CD4-positive, CD25-positive, alpha-beta regulatory T cell (primary cell): ENCODE measurements at regions not wholly inside any gene's neighbourhood (a gene's known extent, or its start where the extent isn't known, plus 50 kb on each side); places are given as distances from the start of the nearest gene placed in this dataset.
"Not testable (repeated sequence)": the region's sequence is repeated elsewhere in the genome, so short reads cannot be mapped to it uniquely, and the experiment has no call there.

Experiments used
- ATAC-seq, 2 donors: fragments of 150-1000 bp; cut with Tn5 transposase; one replicate each; pipeline ENCODE4 v1.10.0; 2021; ENCODE audit warnings: low read depth in 2 of 2, moderate number of reproducible peaks in 2 of 2, moderate library complexity in 1 of 2
- DNase-seq, 3 donors: peaks; one replicate each; pipeline versions ENCODE4 v3.0.0 to v3.0.0-alpha.2; 2012 to 2022; ENCODE audit warnings: mixed read lengths in 1 of 3
- H3K27ac ChIP-seq: one replicate; pipeline ENCODE4 v1.7.0; 2013; ENCODE audit warnings: mild to moderate bottlenecking, low read length; ENCODE audit not compliant: insufficient read depth, poor library complexity, severe bottlenecking
- H3K27me3 ChIP-seq: one replicate; pipeline ENCODE4 v1.7.0; 2013; ENCODE audit warnings: low read length; ENCODE audit not compliant: control insufficient read depth, insufficient read depth
- H3K36me3 ChIP-seq: one replicate; pipeline ENCODE4 v1.7.0; 2013; ENCODE audit warnings: mild to moderate bottlenecking, low read length, moderate library complexity; ENCODE audit not compliant: control insufficient read depth, insufficient read depth
- H3K4me1 ChIP-seq: 2 replicates; pipeline ENCODE4 v1.7.0; 2013; ENCODE audit warnings: mild to moderate bottlenecking, low read length; ENCODE audit not compliant: insufficient read depth, control insufficient read depth, poor library complexity, severe bottlenecking
- H3K4me3 ChIP-seq: one replicate; pipeline ENCODE4 v1.7.0; 2013; ENCODE audit warnings: low read depth, mild to moderate bottlenecking, low read length, moderate library complexity
- H3K9me3 ChIP-seq, 2 experiments: 1 replicate in 1 of 2; 2 replicates in 1 of 2; pipeline ENCODE4 v1.7.0; 2013; ENCODE audit warnings: low read length in 2 of 2, mild to moderate bottlenecking in 1 of 2, moderate library complexity in 1 of 2; ENCODE audit not compliant: control insufficient read depth in 2 of 2
- H3K27ac Mint-ChIP-seq, 3 donors: one replicate each; pipeline ENCODE4 v1.8.0; 2020 to 2022; ENCODE audit warnings: mild to moderate bottlenecking in 3 of 3, mixed read lengths in 3 of 3, moderate library complexity in 2 of 3
- H3K27me3 Mint-ChIP-seq: one replicate; pipeline ENCODE4 v1.8.0; 2022; ENCODE audit warnings: mild to moderate bottlenecking, mixed read lengths
- H3K36me3 Mint-ChIP-seq: one replicate; pipeline ENCODE4 v1.8.0; 2020; ENCODE audit warnings: mixed read lengths
- H3K4me1 Mint-ChIP-seq, 4 donors: one replicate each; pipeline ENCODE4 v1.8.0; 2020 to 2022; ENCODE audit warnings: mixed read lengths in 4 of 4, mild to moderate bottlenecking in 1 of 4
- H3K4me3 Mint-ChIP-seq, 4 donors: one replicate each; pipeline ENCODE4 v1.8.0; 2020 to 2022; ENCODE audit warnings: mild to moderate bottlenecking in 4 of 4, mixed read lengths in 4 of 4, moderate library complexity in 3 of 4
- H3K9me3 Mint-ChIP-seq, 7 donors: one replicate each; pipeline ENCODE4 v1.8.0; 2020 to 2022; ENCODE audit warnings: mixed read lengths in 7 of 7, mild to moderate bottlenecking in 3 of 7, moderate library complexity in 2 of 7

DNA sequence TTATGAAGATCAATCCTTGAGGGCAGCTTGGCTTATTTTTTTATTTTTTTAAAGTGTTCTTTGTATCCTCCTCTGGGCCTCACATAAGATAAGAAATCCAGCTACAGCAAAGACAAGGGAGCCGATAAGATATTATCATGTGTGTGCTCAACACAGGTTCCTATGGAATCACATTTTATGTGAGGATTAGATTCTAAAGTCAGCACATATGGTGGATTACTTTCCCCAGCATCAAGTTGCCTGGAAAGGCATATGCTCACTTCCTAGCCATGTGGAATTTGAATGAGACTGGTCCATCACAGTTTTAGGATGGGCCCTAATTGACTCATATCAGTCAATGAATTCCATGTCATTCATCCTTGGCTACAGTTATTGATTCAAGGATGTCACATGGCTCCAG lies 456.9 kb upstream of the LRRC7 start:
- DNase-seq, result no peak
- H3K27me3 Mint-ChIP-seq, result no peaks in the 10 kb centered on the region
- H3K4me1 Mint-ChIP-seq, result peaks cover 0 to 4% (median 0%) of the 10 kb centered on the region in 4 donors
- no peak overlapping the region for H3K4me3 Mint-ChIP-seq
- Histone ChIP-seq H3K4me1 (no peaks in the 10 kb centered on the region), H3K9me3 (peaks cover 0 to 2% of the 10 kb centered on the region in 2 experiments), H3K4me3 (no peak overlapping the region), H3K27ac (no peak overlapping the region), H3K36me3 (no peaks in the 10 kb centered on the region), H3K27me3 (no peaks in the 10 kb centered on the region)
- no peaks in the 10 kb centered on the region for H3K36me3 Mint-ChIP-seq
- ATAC-seq, result no peak
- H3K9me3 Mint-ChIP-seq, result peaks cover 0 to 9% (median 3%) of the 10 kb centered on the region in 7 donors
- H3K27ac Mint-ChIP-seq, result no peak overlapping the region

DNA sequence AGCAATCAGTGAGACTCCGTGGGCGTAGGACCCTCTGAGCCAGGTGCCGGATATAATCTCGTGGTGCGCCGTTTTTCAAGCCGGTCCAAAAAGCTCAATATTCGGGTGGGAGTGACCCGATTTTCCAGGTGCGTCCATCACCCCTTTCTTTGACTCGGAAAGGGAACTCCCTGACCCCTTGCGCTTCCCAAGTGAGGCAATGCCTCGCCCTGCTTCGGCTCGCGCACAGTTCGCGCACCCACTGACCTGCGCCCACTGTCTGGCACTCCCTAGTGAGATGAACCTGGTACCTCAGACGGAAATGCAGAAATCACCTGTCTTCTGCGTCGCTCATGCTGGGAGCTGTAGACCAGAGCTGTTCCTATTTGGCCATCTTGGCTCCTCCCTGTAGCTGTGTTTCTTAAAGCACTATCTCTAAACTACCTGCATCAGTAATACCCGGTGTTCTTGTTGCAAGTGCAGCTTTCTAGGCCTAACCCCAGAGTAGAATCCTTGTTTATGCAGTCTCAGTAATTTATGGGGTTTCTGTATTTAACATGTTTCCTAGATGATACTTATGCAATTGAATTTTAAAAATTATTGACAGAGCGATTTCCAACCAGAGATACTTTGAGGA lies 447.5 kb upstream of the LRRC7 start:
- not testable (repeated sequence) for H3K36me3 Mint-ChIP-seq, H3K36me3 ChIP-seq, H3K4me1 Mint-ChIP-seq, H3K4me3 Mint-ChIP-seq, DNase-seq, H3K27ac ChIP-seq, ATAC-seq, H3K4me3 ChIP-seq, H3K4me1 ChIP-seq, H3K27me3 ChIP-seq, H3K27me3 Mint-ChIP-seq, H3K27ac Mint-ChIP-seq
- H3K9me3 Mint-ChIP-seq, result peaks cover 0 to 14% (median 4%) of the 10 kb centered on the region in 7 donors
- peaks cover 0 to 12% of the 10 kb centered on the region in 2 experiments for H3K9me3 ChIP-seq

GRCh38 chr1:69120817-69121216 lies 446.9 kb upstream of the LRRC7 start:
- H3K27me3 Mint-ChIP-seq, result no peaks in the 10 kb centered on the region
- H3K9me3 ChIP-seq, result peaks cover 0 to 12% of the 10 kb centered on the region in 2 experiments
- H3K36me3 ChIP-seq, result no peaks in the 10 kb centered on the region
- H3K27ac ChIP-seq, result no peak overlapping the region
- no peaks in the 10 kb centered on the region for H3K4me1 Mint-ChIP-seq
- no peak for DNase-seq
- no peak overlapping the region for H3K4me3 ChIP-seq
- H3K27ac Mint-ChIP-seq, result no peak overlapping the region
- no peak overlapping the region for H3K4me3 Mint-ChIP-seq
- peaks cover 0 to 17% (median 5%) of the 10 kb centered on the region in 7 donors for H3K9me3 Mint-ChIP-seq
- no peak for ATAC-seq
- no peaks in the 10 kb centered on the region for H3K27me3 ChIP-seq
- no peaks in the 10 kb centered on the region for H3K36me3 Mint-ChIP-seq
- no peaks in the 10 kb centered on the region for H3K4me1 ChIP-seq

DNA sequence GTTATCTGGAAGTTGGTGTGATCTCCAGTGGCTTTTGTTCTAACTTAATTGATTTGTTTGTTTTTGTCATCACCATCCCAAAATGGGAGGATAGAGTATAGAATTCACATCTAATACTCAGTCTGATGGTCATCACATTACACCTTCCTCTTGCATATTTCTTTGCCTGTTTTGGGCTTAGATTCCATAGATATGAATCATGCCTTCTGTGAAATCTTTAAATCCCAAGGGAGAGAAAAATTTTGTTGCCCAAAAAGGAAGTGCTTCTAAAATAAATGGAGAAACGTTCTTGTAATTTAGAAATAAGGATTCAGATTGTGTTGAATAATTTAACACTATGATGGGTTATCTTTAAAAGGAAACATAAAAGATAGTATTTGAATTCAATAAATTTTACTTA lies 446.0 kb upstream of the LRRC7 start:
- H3K27me3 ChIP-seq, result no peaks in the 10 kb centered on the region
- no peak overlapping the region for H3K4me3 ChIP-seq
- no peaks in the 10 kb centered on the region for H3K27me3 Mint-ChIP-seq
- H3K36me3 ChIP-seq, result no peaks in the 10 kb centered on the region
- no peak overlapping the region for H3K27ac ChIP-seq
- no peak overlapping the region for H3K27ac Mint-ChIP-seq
- no peaks in the 10 kb centered on the region for H3K4me1 Mint-ChIP-seq
- H3K4me3 Mint-ChIP-seq, result no peak overlapping the region
- H3K4me1 ChIP-seq, result no peaks in the 10 kb centered on the region
- H3K9me3 ChIP-seq, result peaks cover 0 to 12% of the 10 kb centered on the region in 2 experiments
- ATAC-seq, result no peak
- peaks cover 0 to 20% (median 5%) of the 10 kb centered on the region in 7 donors for H3K9me3 Mint-ChIP-seq
- no peaks in the 10 kb centered on the region for H3K36me3 Mint-ChIP-seq
- no peak for DNase-seq

DNA sequence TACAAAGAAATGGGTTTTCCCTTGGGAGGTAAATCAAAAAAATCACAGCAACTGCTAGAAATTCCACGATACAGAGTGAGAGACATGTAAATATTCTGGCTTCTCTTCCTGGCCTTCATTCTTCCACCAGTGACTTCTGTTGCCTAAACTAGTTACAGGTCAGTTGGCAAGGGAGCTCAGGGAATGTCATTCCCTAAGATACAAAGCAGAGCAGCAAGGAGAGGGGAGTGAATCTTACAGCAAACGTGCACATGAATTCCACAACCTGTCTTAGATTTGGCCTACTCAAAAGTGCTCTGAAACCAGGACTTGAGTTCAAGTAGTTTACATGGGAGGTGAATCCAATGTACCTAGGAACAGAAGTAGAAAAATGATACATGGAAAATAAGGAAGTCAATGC lies 445.3 kb upstream of the LRRC7 start:
- H3K36me3 Mint-ChIP-seq, result no peaks in the 10 kb centered on the region
- H3K4me1 Mint-ChIP-seq, result no peaks in the 10 kb centered on the region
- H3K4me1 ChIP-seq, result no peaks in the 10 kb centered on the region
- ATAC-seq (no peak), DNase-seq (no peak)
- no peak overlapping the region for H3K27ac Mint-ChIP-seq
- H3K4me3 ChIP-seq, result no peak overlapping the region
- H3K4me3 Mint-ChIP-seq, result no peak overlapping the region
- no peak overlapping the region for H3K27ac ChIP-seq
- H3K9me3 Mint-ChIP-seq, result peaks cover under 1 to 27% (median 9%) of the 10 kb centered on the region in 7 donors
- no peaks in the 10 kb centered on the region for H3K36me3 ChIP-seq
- no peaks in the 10 kb centered on the region for H3K27me3 Mint-ChIP-seq
- peaks cover 1 to 12% of the 10 kb centered on the region in 2 experiments for H3K9me3 ChIP-seq
- no peaks in the 10 kb centered on the region for H3K27me3 ChIP-seq

DNA sequence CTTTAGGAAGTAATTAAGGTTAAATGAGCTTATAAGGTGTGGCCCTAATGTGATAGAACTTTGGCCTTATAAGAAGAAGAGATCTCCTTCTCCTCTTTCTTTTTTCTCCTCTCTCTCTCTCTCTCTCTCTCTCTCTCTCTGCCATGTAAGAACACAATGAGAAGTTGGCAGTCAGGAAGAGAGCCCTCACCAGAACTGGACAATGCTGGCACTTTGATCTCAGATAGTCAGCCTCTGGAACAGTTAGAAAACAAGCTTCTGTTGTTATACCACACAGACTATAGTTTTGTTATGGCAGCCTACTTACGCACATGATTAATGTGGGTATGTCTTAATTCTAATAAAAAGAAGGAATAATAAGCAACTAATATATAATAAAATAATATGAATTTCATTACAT lies 444.2 kb upstream of the LRRC7 start:
- H3K9me3 ChIP-seq, result peaks cover 1 to 12% of the 10 kb centered on the region in 2 experiments
- no peak for DNase-seq
- Mint-ChIP-seq H3K27ac (no peak overlapping the region), H3K36me3 (no peaks in the 10 kb centered on the region), H3K27me3 (no peaks in the 10 kb centered on the region), H3K4me3 (no peak overlapping the region), H3K4me1 (no peaks in the 10 kb centered on the region), H3K9me3 (peaks cover 1 to 28% (median 9%) of the 10 kb centered on the region in 7 donors)
- H3K36me3 ChIP-seq, result no peaks in the 10 kb centered on the region
- H3K27me3 ChIP-seq, result no peaks in the 10 kb centered on the region
- H3K27ac ChIP-seq, result no peak overlapping the region
- no peak overlapping the region for H3K4me3 ChIP-seq
- H3K4me1 ChIP-seq, result no peaks in the 10 kb centered on the region
- no peak for ATAC-seq

DNA sequence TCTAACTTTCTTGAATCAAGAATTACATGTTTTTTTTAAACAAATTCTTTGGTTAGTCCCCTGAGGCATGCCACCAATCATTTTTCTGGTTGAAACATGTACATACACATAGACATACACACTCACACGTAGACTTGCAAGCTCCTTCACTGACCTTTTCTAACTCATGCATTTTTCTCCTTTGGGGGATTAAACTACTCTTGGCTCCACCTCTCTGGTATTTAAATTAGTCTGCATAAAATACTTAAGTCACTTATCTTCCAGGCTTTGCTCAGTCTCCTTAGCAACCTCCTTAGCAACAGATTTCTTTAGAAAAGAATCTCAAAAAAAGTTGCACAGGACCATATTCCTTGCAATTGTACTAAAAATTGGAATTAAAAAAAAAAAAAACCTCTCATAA lies 440.9 kb upstream of the LRRC7 start:
- Mint-ChIP-seq H3K9me3 (peaks cover 1 to 17% (median 11%) of the 10 kb centered on the region in 7 donors), H3K27me3 (no peaks in the 10 kb centered on the region)
- H3K27ac ChIP-seq, result no peak overlapping the region

GRCh38 chr1:69128204-69128603 lies 439.5 kb upstream of the LRRC7 start:
- Mint-ChIP-seq H3K27me3 (no peaks in the 10 kb centered on the region), H3K27ac (no peak overlapping the region), H3K36me3 (no peaks in the 10 kb centered on the region), H3K9me3 (peaks cover 0 to 17% (median 7%) of the 10 kb centered on the region in 7 donors), H3K4me3 (no peak overlapping the region), H3K4me1 (no peaks in the 10 kb centered on the region)
- H3K36me3 ChIP-seq, result no peaks in the 10 kb centered on the region
- DNase-seq (no peak), ATAC-seq (no peak)
- H3K4me3 ChIP-seq, result no peak overlapping the region
- peaks cover 0 to 1% of the 10 kb centered on the region in 2 experiments for H3K9me3 ChIP-seq
- H3K27ac ChIP-seq, result no peak overlapping the region
- no peaks in the 10 kb centered on the region for H3K27me3 ChIP-seq
- no peaks in the 10 kb centered on the region for H3K4me1 ChIP-seq

More for the DNA sequence above, 440.9 kb upstream of the LRRC7 start:
- no peak overlapping the region for H3K27ac Mint-ChIP-seq
- Histone ChIP-seq H3K36me3 (no peaks in the 10 kb centered on the region), H3K27me3 (no peaks in the 10 kb centered on the region), H3K9me3 (peaks cover 0 to 1% of the 10 kb centered on the region in 2 experiments), H3K4me1 (no peaks in the 10 kb centered on the region), H3K4me3 (no peak overlapping the region)
- H3K4me3 Mint-ChIP-seq, result no peak overlapping the region
- H3K36me3 Mint-ChIP-seq, result no peaks in the 10 kb centered on the region
- ATAC-seq (no peak), DNase-seq (no peak)
- H3K4me1 Mint-ChIP-seq, result no peaks in the 10 kb centered on the region
